Skeletal muscle cell (primary cell): ENCODE measurements at regions not wholly inside any gene's neighbourhood (a gene's known extent, or its start where the extent isn't known, plus 50 kb on each side); places are given as distances from the start of the nearest gene placed in this dataset.
"Not testable (repeated sequence)": the region's sequence is repeated elsewhere in the genome, so short reads cannot be mapped to it uniquely, and the experiment has no call there.

Source experiments
- DNase-seq: peaks from one replicate; pipeline ENCODE4 v3.0.0-alpha.2; 2010; ENCODE audit warnings: low read depth
- H3K4me3 ChIP-seq: 2 replicates; pipeline ENCODE4 v1.5.1; 2011; ENCODE audit warnings: low read depth, mild to moderate bottlenecking, control low read depth, low read length, moderate library complexity

DNA sequence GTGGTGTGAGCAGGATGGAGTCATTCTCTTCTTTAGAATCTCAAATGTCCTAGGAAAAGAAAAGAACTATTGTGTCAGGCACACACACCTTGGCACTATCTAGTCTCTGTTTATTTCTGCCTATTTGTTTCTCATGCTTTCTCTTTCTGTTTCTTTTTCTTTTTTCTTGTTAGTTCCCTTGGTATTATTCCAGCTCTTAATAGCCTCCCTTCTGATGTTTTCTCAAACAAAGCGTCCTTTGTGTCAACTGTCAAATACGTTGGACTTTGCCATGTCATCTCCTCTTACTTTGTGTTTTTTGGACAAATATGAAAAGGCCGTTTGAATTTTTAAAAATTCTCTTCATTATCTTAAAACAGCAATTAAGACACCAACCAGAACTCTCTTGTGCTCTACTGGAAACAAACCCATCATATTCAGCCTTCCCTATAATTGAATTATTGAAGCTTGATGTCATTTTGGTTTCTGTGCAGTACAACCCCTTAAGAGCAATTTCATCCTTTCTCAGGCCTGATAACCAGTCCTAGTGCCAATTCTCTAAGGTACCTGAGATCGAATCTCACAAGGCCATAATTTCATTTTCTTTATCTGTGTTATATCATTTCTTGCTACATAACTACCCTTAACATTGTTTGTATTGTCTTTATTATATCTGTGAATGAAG is 497.8 kb upstream of the NRP1 start:
- DNase-seq: no peak
- no peak overlapping the region for H3K4me3 ChIP-seq

DNA sequence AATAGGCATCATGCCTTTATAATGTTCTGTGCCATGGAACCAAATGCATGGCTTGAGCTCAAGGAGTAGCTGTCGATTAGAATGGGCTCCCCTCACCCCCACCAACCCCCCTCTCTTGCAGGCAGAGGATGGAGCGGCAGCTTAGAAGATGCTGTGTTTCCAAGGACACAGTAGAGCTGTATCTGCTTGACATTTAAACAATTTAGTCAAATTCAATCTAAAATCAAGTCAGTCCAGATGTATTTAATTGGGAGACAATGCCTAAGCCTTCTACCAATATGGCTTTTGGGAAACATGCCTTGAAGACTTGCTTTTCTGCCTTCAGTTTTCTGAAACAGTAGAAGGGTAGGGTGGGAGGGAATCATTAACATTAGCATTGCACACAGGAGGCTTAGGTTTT is 497.1 kb upstream of the NRP1 start:
- DNase-seq: no peak
- H3K4me3 ChIP-seq: no peak overlapping the region

DNA sequence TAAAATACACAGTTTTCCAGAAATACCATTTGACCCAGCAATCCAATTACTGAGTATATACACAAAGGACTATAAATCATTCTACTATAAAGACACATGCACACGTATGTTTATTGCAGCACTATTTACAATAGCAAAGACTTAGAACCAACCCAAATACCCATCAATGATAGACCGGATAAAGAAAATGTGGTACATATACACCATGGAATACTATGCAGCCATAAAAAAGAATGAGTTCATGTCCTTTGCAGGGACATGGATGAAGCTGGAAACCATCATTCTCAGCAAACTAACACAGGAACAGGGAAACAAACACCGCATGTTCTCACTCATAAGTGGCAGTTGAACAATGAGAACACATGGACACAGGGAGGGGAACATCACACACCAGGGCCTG is 495.4 kb upstream of the NRP1 start:
- not testable (repeated sequence) for DNase-seq, H3K4me3 ChIP-seq

DNA sequence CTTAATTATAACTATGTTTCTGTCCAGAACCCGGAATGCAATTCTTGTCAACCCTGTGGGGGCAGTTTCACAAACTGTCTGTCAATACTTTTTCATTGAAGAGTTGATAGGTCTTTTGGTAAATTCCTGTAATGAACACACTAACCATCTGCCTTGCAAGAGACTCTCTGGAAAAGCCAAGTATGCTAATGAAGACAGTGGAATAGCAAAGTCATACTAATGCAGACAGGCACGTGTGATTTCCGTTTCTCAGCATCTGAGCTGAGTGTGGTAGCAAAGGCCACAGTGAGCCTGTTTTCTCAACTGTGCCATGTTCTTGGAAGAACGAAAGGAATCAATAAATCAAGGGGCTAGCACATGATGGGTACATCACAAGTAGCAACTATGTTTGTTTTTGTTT is 494.1 kb upstream of the NRP1 start:
- no peak for DNase-seq
- H3K4me3 ChIP-seq: no peak overlapping the region

DNA sequence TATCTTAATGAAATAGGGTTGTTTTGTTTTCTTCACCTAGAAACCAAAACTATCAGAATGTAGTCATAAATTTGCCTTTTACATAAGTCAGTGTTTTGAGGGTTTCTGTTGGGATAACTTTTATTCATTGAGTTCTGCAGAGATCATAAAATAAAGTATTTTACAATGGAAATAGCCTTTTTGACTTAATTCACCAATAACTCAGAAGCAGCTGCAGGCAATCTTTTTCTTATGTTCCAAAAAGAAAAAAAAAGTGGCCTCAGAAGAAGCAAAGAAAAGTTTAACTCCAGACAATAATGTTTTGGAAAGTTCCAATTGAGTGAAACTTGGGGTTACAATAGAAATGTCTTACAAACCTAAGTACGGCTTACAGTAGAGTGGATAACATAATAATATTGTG is 491.7 kb upstream of the NRP1 start:
- no peak for DNase-seq
- H3K4me3 ChIP-seq: no peak overlapping the region

DNA sequence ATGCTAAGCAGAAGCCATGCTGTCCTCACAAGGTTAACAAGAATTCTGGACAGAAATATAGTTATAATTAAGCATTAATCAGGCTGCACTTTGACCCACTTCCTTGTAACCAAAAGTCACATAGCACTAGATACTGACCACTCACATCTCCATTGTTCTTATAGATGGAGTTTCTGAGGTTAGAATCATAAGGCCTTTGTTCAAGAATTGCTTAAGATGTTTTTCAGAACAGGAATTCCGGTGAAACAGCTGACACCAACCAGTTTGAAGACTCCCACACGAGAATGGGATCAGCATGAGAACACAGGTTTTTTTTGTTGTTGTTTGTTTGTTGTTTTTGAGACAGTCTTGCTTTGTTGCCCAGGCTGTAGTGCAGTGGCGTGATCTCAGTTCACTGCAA is 488.3 kb upstream of the NRP1 start:
- H3K4me3 ChIP-seq: no peak overlapping the region
- DNase-seq: no peak

DNA sequence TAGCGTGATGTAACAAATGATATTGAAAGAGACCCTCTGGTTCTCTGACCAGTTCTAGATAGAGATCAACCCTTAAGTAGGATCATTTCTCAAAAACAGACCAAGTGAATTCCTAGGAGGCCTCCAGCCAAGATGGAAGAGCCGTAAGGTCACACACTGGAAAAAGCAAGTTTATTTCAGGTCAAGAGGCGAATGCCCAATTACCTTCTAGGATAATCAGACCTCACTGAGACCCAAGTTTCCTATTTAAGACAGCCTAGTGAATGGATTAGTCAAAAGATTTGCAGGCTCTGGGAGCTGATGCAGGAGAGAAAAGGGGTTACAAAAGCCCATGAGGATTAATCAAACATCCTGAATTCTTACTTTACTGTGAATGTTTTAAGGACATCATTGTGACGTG is 486.1 kb upstream of the NRP1 start:
- no peak for DNase-seq
- H3K4me3 ChIP-seq: no peak overlapping the region

DNA sequence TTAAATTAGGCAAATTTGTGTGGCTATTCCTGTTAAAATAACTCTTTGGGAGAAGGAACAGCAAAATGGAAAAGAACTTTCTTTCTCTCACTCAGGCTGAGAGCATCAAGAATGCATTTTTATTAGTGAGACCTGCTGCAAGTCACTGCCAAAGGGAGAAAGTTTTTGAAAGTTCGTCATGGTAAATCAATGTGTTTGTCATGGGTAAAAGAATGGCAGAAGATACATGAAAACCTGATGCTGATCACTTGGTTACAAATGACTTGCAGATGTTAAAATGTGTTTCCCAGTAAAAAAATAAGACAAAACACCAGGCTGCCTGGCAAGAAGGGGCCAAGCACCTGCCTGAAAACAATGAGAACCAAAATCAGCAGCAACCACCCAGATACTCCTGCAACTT is 484.7 kb upstream of the NRP1 start:
- DNase-seq: no peak
- H3K4me3 ChIP-seq: no peak overlapping the region

DNA sequence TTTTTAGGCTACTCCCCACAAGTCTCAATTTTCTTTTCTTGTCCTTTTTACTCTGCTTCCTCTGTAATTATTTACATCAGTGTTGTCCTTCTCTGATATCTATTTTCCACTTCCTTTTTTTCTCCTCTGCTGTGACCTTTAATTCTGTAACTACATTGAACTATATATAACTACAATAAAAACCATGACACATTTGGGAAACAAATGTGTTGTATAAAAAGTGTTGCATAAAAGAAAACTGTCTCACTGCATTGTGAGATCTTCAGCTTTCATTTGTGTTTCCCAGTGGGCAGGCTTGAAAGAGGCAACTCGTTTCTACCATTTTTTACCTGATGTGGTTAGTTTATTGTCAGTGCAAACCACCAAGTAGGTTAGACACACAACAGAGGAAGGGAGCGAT is 483.9 kb upstream of the NRP1 start:
- DNase-seq: no peak
- no peak overlapping the region for H3K4me3 ChIP-seq

DNA sequence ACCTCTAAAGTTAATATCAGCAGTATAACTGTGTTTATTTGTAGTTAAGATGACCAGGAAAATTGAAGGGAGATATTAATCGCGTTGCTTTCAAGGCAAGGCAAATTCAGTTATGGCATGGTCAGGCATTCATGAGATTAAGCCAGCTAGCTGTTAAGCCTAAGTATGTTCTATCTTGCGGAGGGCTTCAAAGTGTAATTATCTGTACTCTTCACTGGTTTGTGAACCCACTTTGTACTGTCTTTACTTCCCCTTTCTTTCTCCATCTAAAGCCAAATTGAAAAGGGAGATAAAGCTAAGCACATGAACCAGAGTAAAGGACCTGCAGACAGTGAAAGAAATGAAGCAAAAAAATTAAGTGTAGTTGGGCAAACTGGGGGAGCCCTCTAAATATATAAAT is 483.1 kb upstream of the NRP1 start:
- H3K4me3 ChIP-seq: no peak overlapping the region
- no peak for DNase-seq

DNA sequence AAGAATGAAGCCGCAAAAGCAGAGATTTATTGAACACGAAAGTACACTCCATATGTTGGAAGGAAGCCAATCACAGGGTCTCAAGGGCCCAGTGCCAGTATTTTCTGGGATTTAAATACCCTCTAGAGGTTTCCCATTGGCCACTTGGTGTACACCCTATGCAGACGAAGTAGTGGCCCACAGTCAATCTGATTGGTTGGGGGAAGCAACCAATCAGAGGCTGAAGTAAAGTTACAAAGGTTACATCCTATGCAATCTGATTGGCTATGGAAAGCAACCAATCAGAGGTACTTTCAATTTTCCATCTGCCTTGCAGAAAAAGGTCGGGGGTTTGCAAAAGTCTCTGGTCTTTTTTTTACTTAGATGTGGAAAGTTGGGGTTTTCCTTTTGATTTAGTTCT is 481.3 kb upstream of the NRP1 start:
- no peak overlapping the region for H3K4me3 ChIP-seq
- DNase-seq: no peak

DNA sequence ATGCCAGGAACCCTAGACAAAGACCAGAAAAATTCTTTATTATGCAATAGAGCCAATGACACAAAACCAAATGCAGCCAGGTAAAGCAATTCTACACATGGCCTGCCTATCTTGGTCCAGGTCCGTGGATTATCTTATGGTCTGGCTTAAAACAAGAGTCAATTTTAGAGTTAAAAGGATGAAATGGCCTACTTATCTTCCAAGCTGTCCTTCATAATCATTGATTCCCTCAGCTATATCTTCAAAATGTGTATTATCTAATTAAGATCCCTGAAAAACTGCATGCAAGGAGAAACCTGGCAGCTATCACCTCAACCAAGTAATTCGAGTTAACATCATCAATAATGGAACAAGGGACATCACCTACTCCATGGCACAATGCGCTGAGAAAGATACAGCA is 479.4 kb upstream of the NRP1 start:
- DNase-seq: no peak
- H3K4me3 ChIP-seq: no peak overlapping the region

DNA sequence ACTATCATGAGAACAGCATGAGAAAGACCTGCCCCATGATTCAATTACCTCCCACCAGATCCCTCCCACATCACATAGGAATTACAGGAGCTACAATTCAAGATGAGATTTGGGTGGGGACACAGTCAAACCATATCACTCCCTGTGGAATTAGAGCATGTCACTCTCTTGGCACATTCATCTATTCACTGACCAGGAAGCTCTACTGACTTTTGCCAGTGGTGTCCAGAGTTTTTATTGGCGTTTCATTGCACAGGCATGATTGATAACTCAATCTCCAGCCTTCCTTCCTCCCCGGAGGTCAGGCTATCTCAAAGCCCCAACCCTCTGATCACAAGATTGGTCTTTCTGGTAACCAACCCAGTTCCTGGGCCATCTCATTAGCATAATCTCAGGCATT is 478.9 kb upstream of the NRP1 start:
- no peak overlapping the region for H3K4me3 ChIP-seq
- no peak for DNase-seq

DNA sequence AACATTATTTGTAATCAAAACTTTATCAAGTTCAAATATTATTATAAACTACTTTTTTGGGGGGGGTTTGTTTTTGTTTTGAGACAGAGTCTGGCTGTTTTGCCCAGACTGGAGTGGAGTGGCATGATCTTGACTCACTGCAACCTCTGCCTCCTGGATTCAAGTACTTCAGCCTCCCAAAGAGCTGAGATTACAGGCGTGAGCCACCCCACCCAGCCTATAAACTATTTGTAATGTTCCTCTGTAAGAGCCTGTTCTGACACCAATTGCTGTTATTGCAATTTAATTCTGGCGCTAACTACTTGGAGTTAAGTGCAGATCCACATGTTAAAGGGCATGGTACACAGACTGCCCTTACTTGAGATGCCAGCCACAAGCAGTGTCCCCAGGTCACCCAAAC is 478.1 kb upstream of the NRP1 start:
- no peak overlapping the region for H3K4me3 ChIP-seq
- no peak for DNase-seq

DNA sequence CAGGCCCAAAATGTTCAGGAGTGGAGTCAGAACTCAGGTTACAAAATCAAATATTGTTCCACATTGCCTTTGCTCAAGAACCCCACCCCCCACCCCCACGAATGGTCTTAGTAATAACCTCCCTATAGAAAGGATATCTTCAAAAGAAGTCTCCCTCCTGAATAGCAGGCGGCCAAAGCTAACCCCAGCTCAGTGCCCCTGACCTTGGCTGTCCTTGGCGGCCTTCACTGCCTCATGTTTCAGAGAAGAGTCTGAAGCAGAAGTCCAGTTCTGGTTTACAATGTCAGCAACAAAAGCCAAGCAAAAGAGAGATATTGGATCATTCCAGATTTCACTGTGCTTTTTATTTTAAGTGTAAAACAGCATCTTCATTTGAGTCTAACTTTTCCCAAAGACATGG is 476.5 kb upstream of the NRP1 start:
- no peak overlapping the region for H3K4me3 ChIP-seq
- no peak for DNase-seq

DNA sequence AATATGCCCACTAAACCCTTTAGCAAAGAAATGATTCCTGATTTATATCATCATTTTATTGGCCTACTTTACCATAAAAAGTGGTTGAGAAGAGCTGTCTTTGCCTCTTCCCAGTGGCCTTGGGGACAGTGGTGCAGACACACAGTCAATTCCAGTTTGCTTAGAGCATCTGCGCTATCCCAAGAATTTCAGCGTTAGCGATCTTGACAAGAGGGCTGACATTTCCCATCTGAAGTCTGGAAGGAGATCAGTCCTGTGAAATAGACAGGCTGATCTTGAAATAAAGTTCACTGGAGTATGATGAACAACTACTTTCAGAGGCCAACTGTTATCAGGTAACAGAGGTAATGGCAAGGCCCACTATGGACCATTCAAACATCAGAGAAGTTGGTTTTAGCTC is 475.3 kb upstream of the NRP1 start:
- DNase-seq: no peak

DNA sequence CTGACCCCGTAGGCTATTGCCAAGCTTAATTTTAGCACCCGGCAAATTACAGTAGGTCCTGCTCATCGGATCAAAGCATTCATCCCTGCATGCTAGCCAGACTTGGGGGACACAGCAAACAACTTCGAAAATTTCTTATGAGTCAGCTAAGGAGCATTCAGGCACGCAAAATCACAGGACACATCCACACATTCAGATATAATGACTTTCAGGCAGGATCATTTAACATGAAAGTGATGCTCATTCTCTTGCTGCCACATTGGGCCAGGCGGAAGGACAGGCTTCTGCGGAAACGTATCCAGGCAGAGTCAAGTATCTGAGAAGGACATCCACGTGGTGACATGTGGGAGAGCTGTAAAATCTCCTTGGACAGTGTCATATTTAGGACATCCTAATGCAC is 474.0 kb upstream of the NRP1 start:
- H3K4me3 ChIP-seq: no peak overlapping the region
- no peak for DNase-seq

More for the DNA sequence above, 475.3 kb upstream of the NRP1 start:
- no peak overlapping the region for H3K4me3 ChIP-seq

DNA sequence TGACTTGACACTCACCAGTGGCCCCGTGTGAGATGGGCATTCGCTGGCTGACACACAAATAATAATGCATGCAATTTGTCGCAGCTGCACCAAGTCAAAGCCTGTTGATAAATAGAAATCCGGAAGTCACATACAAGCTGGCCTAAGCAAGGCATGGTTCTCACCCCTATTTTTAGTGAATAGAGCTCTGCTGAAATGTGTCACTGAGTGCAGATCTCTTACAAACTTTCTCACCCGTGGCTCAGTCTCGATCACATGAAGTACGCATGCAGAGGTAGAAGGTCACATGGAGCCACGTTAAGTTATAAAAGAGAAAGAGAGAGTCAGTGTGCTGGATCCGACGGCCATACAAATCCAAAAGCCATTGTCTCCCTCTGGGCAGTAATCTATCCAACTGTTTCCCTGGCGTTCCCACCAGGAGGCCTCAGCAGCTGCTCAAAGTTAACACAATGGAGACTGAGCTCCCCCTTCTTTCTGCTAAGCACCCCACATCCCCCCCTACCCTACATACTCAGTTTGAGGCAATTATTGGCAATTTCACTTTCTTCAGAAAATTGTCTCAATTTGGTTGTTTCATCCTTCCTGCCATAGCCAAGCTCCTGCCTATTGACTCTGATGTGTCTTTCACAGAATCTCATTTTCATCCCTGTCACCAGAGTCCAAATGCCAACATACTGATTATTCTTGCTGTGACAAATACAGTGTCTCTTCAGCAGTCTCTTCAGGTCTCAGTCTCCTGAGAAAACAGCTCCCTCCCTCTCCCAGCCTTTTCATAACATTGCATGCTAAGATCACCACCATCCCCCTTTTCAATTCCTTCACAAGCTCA is 473.3 kb upstream of the NRP1 start:
- H3K4me3 ChIP-seq: no peak overlapping the region
- DNase-seq: no peak

DNA sequence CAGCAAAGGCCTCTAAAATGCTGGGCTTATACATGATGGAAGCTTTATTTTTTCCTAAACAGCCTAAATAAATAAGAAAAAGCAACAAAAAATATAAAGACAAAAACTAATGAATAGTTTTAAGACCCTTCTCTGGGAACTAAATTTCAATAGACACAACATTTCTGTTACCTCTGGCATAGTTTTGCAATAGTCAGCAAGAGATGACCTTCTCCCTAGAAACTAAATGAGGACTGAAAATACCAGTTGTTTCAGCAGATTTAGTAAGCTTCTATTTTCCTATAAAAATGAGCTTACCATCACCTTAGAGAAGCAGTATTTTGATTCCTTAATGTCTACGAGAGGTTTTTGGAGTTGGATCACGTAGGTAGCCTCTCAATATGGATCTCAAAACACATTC is 471.4 kb upstream of the NRP1 start:
- no peak overlapping the region for H3K4me3 ChIP-seq
- DNase-seq: no peak

DNA sequence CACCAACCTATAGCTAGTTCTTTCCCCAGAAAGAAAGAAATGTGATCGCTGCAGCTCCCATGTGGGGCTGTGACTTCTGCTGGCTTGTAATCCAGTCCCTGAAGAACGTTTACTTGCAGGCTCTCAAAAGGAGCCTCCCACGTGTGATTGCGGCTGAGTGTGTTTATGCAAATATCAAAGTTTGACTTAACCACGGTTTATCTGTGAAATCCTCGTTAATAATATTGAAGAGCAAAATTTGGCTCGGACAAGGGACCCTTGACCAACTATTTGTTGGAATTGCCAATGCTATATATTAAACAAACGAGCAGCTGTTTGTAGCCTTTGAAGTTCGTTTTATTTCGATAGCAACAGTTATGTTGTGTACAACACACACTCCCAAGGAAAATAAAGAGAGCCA is 470.1 kb upstream of the NRP1 start:
- no peak overlapping the region for H3K4me3 ChIP-seq
- no peak for DNase-seq

DNA sequence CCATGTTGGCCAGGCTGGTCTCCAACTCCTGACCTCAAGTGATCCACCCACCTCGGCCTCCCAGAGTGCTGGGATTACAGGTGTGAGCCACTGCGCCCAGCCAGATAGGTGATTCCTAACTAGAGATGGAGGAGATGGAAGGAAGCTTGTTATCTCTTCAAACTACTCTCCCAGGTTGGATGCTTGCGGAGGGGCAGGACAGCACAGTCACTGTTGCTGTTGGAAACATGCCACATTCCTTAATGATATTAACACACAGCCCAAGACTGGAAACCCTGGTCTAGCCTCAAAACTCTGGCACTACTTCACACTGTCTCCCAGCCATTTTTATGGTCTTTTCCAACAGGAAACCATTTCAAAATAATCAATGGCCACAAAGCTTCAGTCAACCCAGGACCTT is 468.8 kb upstream of the NRP1 start:
- no peak for DNase-seq

More for the DNA sequence above, 468.8 kb upstream of the NRP1 start:
- H3K4me3 ChIP-seq: no peak overlapping the region
